Calu3 (cell line): ENCODE measurements at regions not wholly inside any gene's neighbourhood (a gene's known extent, or its start where the extent isn't known, plus 50 kb on each side); places are given as distances from the start of the nearest gene placed in this dataset.

Source experiments
- BruUV-seq: library from RNA; stranded (reverse); fragments of 400-500 nt; replicated peaks from 2 replicates; lab custom pipeline; 2021; lab: Mats Ljungman, UMichigan
- CTCF ChIA-PET: fragments of 300-600 bp; sonication (Branson Sonifier 250); formaldehyde crosslinking; loops from one replicate; lab custom pipeline; 2022; ENCODE audit warnings: antibody characterized with exemption; lab: Charles Lee
- DNase-seq: peaks from one replicate; pipeline ENCODE4 v3.0.0; 2022
- H3K27ac Mint-ChIP-seq: one replicate; pipeline ENCODE4 v1.8.0; 2022; ENCODE audit warnings: mixed read lengths; ENCODE audit not compliant: unreplicated experiment
- H3K27me3 Mint-ChIP-seq: one replicate; pipeline ENCODE4 v1.8.0; 2022; ENCODE audit warnings: mixed read lengths; ENCODE audit not compliant: unreplicated experiment
- H3K36me3 Mint-ChIP-seq: one replicate; pipeline ENCODE4 v1.8.0; 2022; ENCODE audit warnings: mild to moderate bottlenecking, moderate library complexity, mixed read lengths; ENCODE audit not compliant: insufficient read depth, unreplicated experiment
- H3K4me1 Mint-ChIP-seq: one replicate; pipeline ENCODE4 v1.8.0; 2022; ENCODE audit warnings: mild to moderate bottlenecking, low read depth, mixed read lengths; ENCODE audit not compliant: unreplicated experiment
- H3K4me3 Mint-ChIP-seq: one replicate; pipeline ENCODE4 v1.8.0; 2022; ENCODE audit warnings: mild to moderate bottlenecking, low read depth, moderate library complexity, mixed read lengths; ENCODE audit not compliant: unreplicated experiment
- H3K9me3 Mint-ChIP-seq: one replicate; pipeline ENCODE4 v1.8.0; 2022; ENCODE audit warnings: low read depth, mixed read lengths; ENCODE audit not compliant: unreplicated experiment
- intact Hi-C: fragments of 100-400 bp; cut with micrococcal nuclease; formaldehyde crosslinking; loops from one replicate; pipeline ENCODE4 v1.10.0; 2022; ENCODE audit not compliant: unreplicated experiment
- TF ChIP-seq, protein P1 (sequence below): fragments of 200-600 bp; IDR thresholded peaks from one replicate; pipeline ENCODE4 v1.8.0; 2022; ENCODE audit warnings: antibody characterized with exemption; ENCODE audit not compliant: unreplicated experiment

DNA sequence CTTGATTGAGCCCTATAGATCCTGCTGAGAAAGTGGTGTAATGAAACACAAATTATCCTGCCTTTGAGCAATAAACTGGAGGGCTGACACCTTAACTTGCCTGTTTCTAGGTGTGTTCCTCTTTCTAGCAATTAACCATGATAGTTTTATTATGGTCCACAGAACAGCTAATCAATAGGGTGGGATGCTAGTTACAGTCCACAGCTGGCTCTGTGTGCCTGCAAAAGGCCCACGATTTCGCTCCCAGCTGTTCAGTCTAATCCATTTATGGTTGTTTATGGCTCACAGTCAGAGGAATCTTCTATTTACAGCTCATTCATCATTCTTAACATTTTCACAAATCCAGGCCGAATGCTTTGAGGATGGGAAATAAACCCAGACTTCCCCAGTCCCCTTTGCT, 674.9 kb downstream of the SMARCA1 start:
- Mint-ChIP-seq H3K4me3 (no peak overlapping the region), H3K27me3 (no peaks in the 10 kb centered on the region), H3K36me3 (no peaks in the 10 kb centered on the region), H3K4me1 (no peaks in the 10 kb centered on the region), H3K27ac (no peak overlapping the region), H3K9me3 (peaks cover 12% of the 10 kb centered on the region)
- DNase-seq: no peak
- TF ChIP-seq, protein P1, sequence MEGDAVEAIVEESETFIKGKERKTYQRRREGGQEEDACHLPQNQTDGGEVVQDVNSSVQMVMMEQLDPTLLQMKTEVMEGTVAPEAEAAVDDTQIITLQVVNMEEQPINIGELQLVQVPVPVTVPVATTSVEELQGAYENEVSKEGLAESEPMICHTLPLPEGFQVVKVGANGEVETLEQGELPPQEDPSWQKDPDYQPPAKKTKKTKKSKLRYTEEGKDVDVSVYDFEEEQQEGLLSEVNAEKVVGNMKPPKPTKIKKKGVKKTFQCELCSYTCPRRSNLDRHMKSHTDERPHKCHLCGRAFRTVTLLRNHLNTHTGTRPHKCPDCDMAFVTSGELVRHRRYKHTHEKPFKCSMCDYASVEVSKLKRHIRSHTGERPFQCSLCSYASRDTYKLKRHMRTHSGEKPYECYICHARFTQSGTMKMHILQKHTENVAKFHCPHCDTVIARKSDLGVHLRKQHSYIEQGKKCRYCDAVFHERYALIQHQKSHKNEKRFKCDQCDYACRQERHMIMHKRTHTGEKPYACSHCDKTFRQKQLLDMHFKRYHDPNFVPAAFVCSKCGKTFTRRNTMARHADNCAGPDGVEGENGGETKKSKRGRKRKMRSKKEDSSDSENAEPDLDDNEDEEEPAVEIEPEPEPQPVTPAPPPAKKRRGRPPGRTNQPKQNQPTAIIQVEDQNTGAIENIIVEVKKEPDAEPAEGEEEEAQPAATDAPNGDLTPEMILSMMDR: no peak
- intact Hi-C loops: no loop called here
- BruUV-seq: no TSS peak
- CTCF ChIA-PET: no interaction called here

DNA sequence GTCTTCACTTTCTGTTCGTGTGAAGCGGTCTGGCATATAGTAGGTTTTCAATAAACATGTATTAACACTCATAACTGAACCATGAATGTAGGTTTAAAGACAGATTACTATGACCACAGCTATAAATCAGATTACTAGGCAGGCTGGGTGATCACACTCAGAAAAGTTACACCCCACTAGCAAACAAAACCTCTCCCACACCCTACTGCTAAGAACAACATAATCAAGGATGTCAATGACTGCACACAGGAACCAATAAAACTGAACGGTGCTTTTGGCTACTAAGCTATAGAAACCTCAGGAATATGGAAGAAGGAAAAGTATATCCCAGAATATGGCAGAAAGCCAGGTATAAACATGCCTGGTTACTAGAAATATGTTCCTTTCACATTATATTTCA, 676.9 kb downstream of the SMARCA1 start:
- H3K4me3 Mint-ChIP-seq: no peak overlapping the region
- no TSS peak for BruUV-seq
- no peak for DNase-seq
- no peaks in the 10 kb centered on the region for H3K4me1 Mint-ChIP-seq
- no peaks in the 10 kb centered on the region for H3K27me3 Mint-ChIP-seq
- H3K36me3 Mint-ChIP-seq: no peaks in the 10 kb centered on the region
- intact Hi-C loops: no loop called here
- CTCF ChIA-PET: no interaction called here
- H3K27ac Mint-ChIP-seq: no peak overlapping the region
- peaks cover 12% of the 10 kb centered on the region for H3K9me3 Mint-ChIP-seq
- TF ChIP-seq, protein P1: no peak

DNA sequence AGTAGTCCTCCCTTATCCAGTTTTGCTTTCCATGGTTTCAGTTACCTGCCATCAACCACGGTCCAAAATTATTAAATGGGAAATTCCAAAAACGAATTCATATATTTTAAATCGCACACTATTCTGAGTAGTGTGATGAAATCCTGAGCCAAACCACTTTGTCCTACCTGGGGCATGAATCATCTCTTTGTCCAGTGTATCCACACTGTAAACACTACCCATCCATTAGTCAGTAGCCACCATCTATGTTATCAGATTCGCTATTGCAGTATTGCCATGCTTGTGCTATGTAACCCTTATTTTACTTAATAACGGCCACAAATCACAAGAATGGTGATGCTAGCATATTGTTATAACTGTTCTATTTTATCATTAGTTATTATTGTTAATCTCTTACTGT, 704.6 kb downstream of the SMARCA1 start:
- Mint-ChIP-seq H3K9me3 (peaks cover 10% of the 10 kb centered on the region), H3K27me3 (no peaks in the 10 kb centered on the region), H3K4me3 (no peak overlapping the region), H3K36me3 (no peaks in the 10 kb centered on the region), H3K4me1 (no peaks in the 10 kb centered on the region), H3K27ac (no peak overlapping the region)
- TF ChIP-seq, protein P1: no peak
- intact Hi-C loops: loop anchor here (5.0 kb wide), 1 partner anchor 544 kb away; no protein-coding TSS in a partner anchor
- no TSS peak for BruUV-seq
- no peak for DNase-seq
- CTCF ChIA-PET: no interaction called here

DNA sequence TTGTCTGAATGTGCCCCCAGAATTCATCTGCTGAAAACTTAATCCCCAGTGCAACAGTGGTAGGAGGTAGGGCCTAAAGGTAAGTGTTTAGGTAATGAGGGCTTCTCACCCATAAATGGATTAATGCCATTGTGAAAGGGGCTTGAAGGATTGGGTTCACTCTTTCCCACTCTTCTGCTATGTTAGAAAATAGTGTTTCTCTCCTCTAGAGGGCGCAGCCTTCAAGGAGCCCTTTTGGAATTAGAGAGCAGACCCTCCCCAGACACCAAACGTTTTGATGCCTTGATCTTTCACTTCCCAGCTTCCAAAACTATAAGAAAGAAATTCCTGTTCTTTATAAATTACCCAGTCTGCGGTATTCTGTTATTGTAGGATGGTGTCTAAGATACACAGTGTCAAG, 706.4 kb downstream of the SMARCA1 start:
- no peaks in the 10 kb centered on the region for H3K36me3 Mint-ChIP-seq
- H3K9me3 Mint-ChIP-seq: peaks cover 10% of the 10 kb centered on the region
- TF ChIP-seq, protein P1: no peak
- intact Hi-C loops: loop anchor here (5.0 kb wide), 1 partner anchor 545 kb away; no protein-coding TSS in a partner anchor
- H3K4me3 Mint-ChIP-seq: no peak overlapping the region
- no peak overlapping the region for H3K27ac Mint-ChIP-seq
- no peaks in the 10 kb centered on the region for H3K4me1 Mint-ChIP-seq
- no peak for DNase-seq
- H3K27me3 Mint-ChIP-seq: no peaks in the 10 kb centered on the region
- no TSS peak for BruUV-seq
- CTCF ChIA-PET: no interaction called here
